Liver (tissue), 8 donors: ENCODE measurements at regions not wholly inside any gene's neighbourhood (a gene's known extent, or its start where the extent isn't known, plus 50 kb on each side); places are given as distances from the start of the nearest gene placed in this dataset.

Experiments used
- DNase-seq: peaks from one replicate; pipeline ENCODE4 v3.0.0-alpha.2; 2017; ENCODE audit warnings: low spot score
- H3K27ac ChIP-seq, 2 donors: one replicate each; pipeline ENCODE4 v1.7.0; 2013; ENCODE audit warnings: inconsistent platforms in 2 of 2, low read length in 2 of 2, control low read depth in 1 of 2, low read depth in 1 of 2, mild to moderate bottlenecking in 1 of 2
- H3K27me3 ChIP-seq, 4 donors: one replicate each; pipeline versions ENCODE4 v1.6.1 to v1.7.0; 2013; ENCODE audit warnings: low read length in 3 of 4, inconsistent platforms in 1 of 4, mild to moderate bottlenecking in 1 of 4, moderate library complexity in 1 of 4; ENCODE audit not compliant: control insufficient read depth in 4 of 4, insufficient read depth in 4 of 4
- H3K36me3 ChIP-seq, 4 donors: one replicate each; pipeline versions ENCODE4 v1.6.1 to v1.7.0; 2013; ENCODE audit warnings: low read length in 3 of 4, mild to moderate bottlenecking in 3 of 4, low read depth in 1 of 4, moderate library complexity in 1 of 4; ENCODE audit not compliant: control insufficient read depth in 4 of 4, insufficient read depth in 3 of 4
- H3K4me1 ChIP-seq, 4 donors: one replicate each; pipeline versions ENCODE4 v1.6.1 to v1.7.0; 2013; ENCODE audit warnings: low read length in 3 of 4, mild to moderate bottlenecking in 3 of 4, moderate library complexity in 1 of 4; ENCODE audit not compliant: control insufficient read depth in 4 of 4, insufficient read depth in 4 of 4
- H3K4me3 ChIP-seq, 3 donors: one replicate each; pipeline versions ENCODE4 v1.6.1 to v1.7.0; 2013; ENCODE audit warnings: low read length in 3 of 3, control low read depth in 1 of 3, low read depth in 1 of 3, mild to moderate bottlenecking in 1 of 3
- H3K9ac ChIP-seq, 2 donors: one replicate each; pipeline ENCODE4 v1.7.0; 2013; ENCODE audit warnings: low read length in 2 of 2, mild to moderate bottlenecking in 2 of 2, moderate library complexity in 2 of 2, control low read depth in 1 of 2, low read depth in 1 of 2
- H3K9me3 ChIP-seq, 4 donors: one replicate each; pipeline versions ENCODE4 v1.6.1 to v1.7.0; 2013; ENCODE audit warnings: low read length in 3 of 4; ENCODE audit not compliant: control insufficient read depth in 4 of 4
- EGR1 ChIP-seq, 2 donors: IDR thresholded peaks; 2 replicates each; pipeline ENCODE4 v1.6.1; 2016 to 2018; ENCODE audit warnings: antibody characterized with exemption in 2 of 2, low read depth in 2 of 2
- FOXA1 ChIP-seq: IDR thresholded peaks from 2 replicates; pipeline ENCODE4 v1.6.1; 2016; ENCODE audit warnings: antibody characterized with exemption
- FOXA2 ChIP-seq: IDR thresholded peaks from 2 replicates; pipeline ENCODE4 v1.6.1; 2016; ENCODE audit warnings: antibody characterized with exemption
- GABPA ChIP-seq, 2 donors: IDR thresholded peaks in 1 of 2; conservative IDR thresholded peaks in 1 of 2; 2 replicates each; pipeline ENCODE4 v1.6.1; 2016; ENCODE audit warnings: antibody characterized with exemption in 2 of 2, mild to moderate bottlenecking in 1 of 2, moderate library complexity in 1 of 2
- HNF4A ChIP-seq, 2 donors: conservative IDR thresholded peaks; 2 replicates each; pipeline ENCODE4 v1.6.1; 2016; ENCODE audit warnings: antibody characterized with exemption in 2 of 2, mild to moderate bottlenecking in 2 of 2
- HNF4G ChIP-seq: IDR thresholded peaks from 2 replicates; pipeline ENCODE4 v1.6.1; 2016; ENCODE audit warnings: antibody characterized with exemption
- JUND ChIP-seq, 2 donors: IDR thresholded peaks; 2 replicates each; pipeline ENCODE4 v1.6.1; 2016; ENCODE audit warnings: antibody characterized with exemption in 2 of 2
- NR2F2 ChIP-seq: IDR thresholded peaks from 2 replicates; pipeline ENCODE4 v1.6.1; 2016; ENCODE audit warnings: antibody characterized with exemption
- RAD21 ChIP-seq, 2 donors: IDR thresholded peaks; 2 replicates each; pipeline ENCODE4 v1.6.1; 2016; ENCODE audit warnings: antibody characterized with exemption in 2 of 2, mild to moderate bottlenecking in 2 of 2
- RXRA ChIP-seq, 2 donors: IDR thresholded peaks; 2 replicates each; pipeline ENCODE4 v1.6.1; 2017 to 2018; ENCODE audit warnings: antibody characterized with exemption in 2 of 2, mild to moderate bottlenecking in 1 of 2
- SP1 ChIP-seq: IDR thresholded peaks from 2 replicates; pipeline ENCODE4 v1.6.1; 2018; ENCODE audit warnings: antibody characterized with exemption, mild to moderate bottlenecking
- TAF1 ChIP-seq: conservative IDR thresholded peaks from 2 replicates; pipeline ENCODE4 v1.6.1; 2016; ENCODE audit warnings: antibody characterized with exemption, mild to moderate bottlenecking
- YY1 ChIP-seq: IDR thresholded peaks from 2 replicates; pipeline ENCODE4 v1.6.1; 2016; ENCODE audit warnings: antibody characterized with exemption, mild to moderate bottlenecking
- WGBS: extraction: QIAGEN DNeasy Blood & Tissue Kit; methylation state at CpG from one replicate; pipeline ENCODE4 v1.1.7; 2013; 5-methylcytosine and 5-hydroxymethylcytosine counted together
- TF ChIP-seq, protein P1 (sequence below): fragments of 150-350 bp; IDR thresholded peaks from 2 replicates; pipeline ENCODE4 v1.5.1; 2017; ENCODE audit warnings: improper control_type of control experiment, low read depth, low read length; ENCODE audit not compliant: missing input control
- TF ChIP-seq, protein P2 (sequence below): IDR thresholded peaks from 2 replicates; pipeline ENCODE4 v1.6.1; 2016; ENCODE audit warnings: antibody characterized with exemption
- TF ChIP-seq, protein P3 (sequence below): IDR thresholded peaks from 2 replicates; pipeline ENCODE4 v1.6.1; 2016; ENCODE audit warnings: antibody characterized with exemption
- TF ChIP-seq, protein P4 (sequence below): IDR thresholded peaks from 2 replicates; pipeline ENCODE4 v1.6.1; 2016; ENCODE audit warnings: antibody characterized with exemption, mild to moderate bottlenecking
- TF ChIP-seq, protein P5 (sequence below): IDR thresholded peaks from 2 replicates; pipeline ENCODE4 v1.6.1; 2016; ENCODE audit warnings: antibody characterized with exemption
- donor health status: healthy.
- donor health status: healthy.
- donor health status: healthy.
- donor health status: healthy.
- donor health status: healthy.

DNA sequence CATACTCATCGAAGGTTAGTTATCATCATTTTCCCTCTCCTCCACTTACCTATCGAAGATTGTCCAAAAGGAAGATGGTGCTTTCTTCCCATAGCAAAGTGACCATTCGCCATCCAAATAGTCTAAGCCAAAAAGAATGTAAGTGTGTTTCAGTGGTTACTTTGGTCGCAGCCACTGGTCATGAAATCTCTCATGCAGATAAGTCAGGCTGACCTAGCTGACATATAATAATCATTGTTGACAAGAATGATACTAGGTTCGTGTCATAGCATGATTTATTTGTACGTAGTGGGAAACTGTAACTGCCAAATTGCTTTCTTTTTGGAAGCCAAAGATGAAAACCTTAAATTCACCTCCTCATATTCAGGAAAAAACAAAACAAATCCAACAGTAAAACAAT, 89.6 kb upstream of the PMAIP1 start (continued):
- TF ChIP-seq, protein P1, sequence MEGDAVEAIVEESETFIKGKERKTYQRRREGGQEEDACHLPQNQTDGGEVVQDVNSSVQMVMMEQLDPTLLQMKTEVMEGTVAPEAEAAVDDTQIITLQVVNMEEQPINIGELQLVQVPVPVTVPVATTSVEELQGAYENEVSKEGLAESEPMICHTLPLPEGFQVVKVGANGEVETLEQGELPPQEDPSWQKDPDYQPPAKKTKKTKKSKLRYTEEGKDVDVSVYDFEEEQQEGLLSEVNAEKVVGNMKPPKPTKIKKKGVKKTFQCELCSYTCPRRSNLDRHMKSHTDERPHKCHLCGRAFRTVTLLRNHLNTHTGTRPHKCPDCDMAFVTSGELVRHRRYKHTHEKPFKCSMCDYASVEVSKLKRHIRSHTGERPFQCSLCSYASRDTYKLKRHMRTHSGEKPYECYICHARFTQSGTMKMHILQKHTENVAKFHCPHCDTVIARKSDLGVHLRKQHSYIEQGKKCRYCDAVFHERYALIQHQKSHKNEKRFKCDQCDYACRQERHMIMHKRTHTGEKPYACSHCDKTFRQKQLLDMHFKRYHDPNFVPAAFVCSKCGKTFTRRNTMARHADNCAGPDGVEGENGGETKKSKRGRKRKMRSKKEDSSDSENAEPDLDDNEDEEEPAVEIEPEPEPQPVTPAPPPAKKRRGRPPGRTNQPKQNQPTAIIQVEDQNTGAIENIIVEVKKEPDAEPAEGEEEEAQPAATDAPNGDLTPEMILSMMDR = no peak
- TF ChIP-seq RAD21 (IDR thresholded peaks at IDR 0.05) (no peak), JUND (IDR thresholded peaks at IDR 0.05) (no peak)

DNA sequence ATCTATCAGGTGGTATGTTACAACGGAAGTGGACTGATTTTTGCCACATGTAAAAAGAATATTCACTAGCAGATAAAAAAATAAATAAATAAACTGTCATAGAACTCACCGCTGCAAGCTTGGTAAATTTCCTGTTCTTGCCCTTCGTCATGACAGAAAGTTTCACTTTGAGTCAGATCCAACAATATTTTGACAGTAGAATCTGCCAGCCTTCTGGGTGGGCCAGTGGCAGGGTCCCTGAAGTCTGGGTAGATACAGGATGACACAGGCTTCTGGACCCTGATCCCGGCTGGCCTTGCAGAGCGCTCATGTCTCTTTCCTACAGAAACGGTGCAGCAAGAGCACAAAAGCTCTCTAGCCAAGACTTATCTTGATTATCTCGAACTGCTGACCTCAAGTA, 97.8 kb upstream of the PMAIP1 start:
- H3K36me3 ChIP-seq = no peaks in the 10 kb centered on the region
- H3K27me3 ChIP-seq = peaks cover 0 to under 1% (median 0%) of the 10 kb centered on the region in 4 donors
- TF ChIP-seq JUND (IDR thresholded peaks at IDR 0.05) = no peak
- TF ChIP-seq EGR1 (IDR thresholded peaks at IDR 0.05; ENCODE audit: low read depth in 2 of 2) = no peak
- TF ChIP-seq, protein P2, sequence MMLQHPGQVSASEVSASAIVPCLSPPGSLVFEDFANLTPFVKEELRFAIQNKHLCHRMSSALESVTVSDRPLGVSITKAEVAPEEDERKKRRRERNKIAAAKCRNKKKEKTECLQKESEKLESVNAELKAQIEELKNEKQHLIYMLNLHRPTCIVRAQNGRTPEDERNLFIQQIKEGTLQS = no peak
- no peak for TF ChIP-seq TAF1
- no peak for TF ChIP-seq GABPA (IDR thresholded peaks at IDR 0.05 in 1 of 2, conservative IDR thresholded peaks at IDR 0.05 in 1 of 2)
- no peak for TF ChIP-seq FOXA1
- TF ChIP-seq HNF4A (conservative IDR thresholded peaks at IDR 0.05) = no peak
- no peak for TF ChIP-seq NR2F2
- TF ChIP-seq, protein P3, sequence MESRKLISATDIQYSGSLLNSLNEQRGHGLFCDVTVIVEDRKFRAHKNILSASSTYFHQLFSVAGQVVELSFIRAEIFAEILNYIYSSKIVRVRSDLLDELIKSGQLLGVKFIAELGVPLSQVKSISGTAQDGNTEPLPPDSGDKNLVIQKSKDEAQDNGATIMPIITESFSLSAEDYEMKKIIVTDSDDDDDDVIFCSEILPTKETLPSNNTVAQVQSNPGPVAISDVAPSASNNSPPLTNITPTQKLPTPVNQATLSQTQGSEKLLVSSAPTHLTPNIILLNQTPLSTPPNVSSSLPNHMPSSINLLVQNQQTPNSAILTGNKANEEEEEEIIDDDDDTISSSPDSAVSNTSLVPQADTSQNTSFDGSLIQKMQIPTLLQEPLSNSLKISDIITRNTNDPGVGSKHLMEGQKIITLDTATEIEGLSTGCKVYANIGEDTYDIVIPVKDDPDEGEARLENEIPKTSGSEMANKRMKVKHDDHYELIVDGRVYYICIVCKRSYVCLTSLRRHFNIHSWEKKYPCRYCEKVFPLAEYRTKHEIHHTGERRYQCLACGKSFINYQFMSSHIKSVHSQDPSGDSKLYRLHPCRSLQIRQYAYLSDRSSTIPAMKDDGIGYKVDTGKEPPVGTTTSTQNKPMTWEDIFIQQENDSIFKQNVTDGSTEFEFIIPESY = no peak
- TF ChIP-seq, protein P4, sequence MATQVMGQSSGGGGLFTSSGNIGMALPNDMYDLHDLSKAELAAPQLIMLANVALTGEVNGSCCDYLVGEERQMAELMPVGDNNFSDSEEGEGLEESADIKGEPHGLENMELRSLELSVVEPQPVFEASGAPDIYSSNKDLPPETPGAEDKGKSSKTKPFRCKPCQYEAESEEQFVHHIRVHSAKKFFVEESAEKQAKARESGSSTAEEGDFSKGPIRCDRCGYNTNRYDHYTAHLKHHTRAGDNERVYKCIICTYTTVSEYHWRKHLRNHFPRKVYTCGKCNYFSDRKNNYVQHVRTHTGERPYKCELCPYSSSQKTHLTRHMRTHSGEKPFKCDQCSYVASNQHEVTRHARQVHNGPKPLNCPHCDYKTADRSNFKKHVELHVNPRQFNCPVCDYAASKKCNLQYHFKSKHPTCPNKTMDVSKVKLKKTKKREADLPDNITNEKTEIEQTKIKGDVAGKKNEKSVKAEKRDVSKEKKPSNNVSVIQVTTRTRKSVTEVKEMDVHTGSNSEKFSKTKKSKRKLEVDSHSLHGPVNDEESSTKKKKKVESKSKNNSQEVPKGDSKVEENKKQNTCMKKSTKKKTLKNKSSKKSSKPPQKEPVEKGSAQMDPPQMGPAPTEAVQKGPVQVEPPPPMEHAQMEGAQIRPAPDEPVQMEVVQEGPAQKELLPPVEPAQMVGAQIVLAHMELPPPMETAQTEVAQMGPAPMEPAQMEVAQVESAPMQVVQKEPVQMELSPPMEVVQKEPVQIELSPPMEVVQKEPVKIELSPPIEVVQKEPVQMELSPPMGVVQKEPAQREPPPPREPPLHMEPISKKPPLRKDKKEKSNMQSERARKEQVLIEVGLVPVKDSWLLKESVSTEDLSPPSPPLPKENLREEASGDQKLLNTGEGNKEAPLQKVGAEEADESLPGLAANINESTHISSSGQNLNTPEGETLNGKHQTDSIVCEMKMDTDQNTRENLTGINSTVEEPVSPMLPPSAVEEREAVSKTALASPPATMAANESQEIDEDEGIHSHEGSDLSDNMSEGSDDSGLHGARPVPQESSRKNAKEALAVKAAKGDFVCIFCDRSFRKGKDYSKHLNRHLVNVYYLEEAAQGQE = no peak
- no peak for TF ChIP-seq RAD21 (IDR thresholded peaks at IDR 0.05)
- no peak for TF ChIP-seq SP1
- TF ChIP-seq RXRA (IDR thresholded peaks at IDR 0.05) = no peak
- no peak for TF ChIP-seq FOXA2
- no peak for TF ChIP-seq HNF4G
- TF ChIP-seq, protein P5, sequence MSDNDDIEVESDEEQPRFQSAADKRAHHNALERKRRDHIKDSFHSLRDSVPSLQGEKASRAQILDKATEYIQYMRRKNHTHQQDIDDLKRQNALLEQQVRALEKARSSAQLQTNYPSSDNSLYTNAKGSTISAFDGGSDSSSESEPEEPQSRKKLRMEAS = no peak
- TF ChIP-seq, protein P1 = no peak
- no peak for TF ChIP-seq YY1
- no peak overlapping the region for H3K9ac ChIP-seq
- no peak overlapping the region for H3K4me3 ChIP-seq
- no peak for DNase-seq
- H3K9me3 ChIP-seq = no peaks in the 10 kb centered on the region
- H3K4me1 ChIP-seq = no peaks in the 10 kb centered on the region
- no peak overlapping the region for H3K27ac ChIP-seq
- 52% methylated on average over 7 of the region's 7 CpGs for WGBS
